ACC112 (cell line): ENCODE measurements at regions not wholly inside any gene's neighbourhood (a gene's known extent, or its start where the extent isn't known, plus 50 kb on each side); places are given as distances from the start of the nearest gene placed in this dataset.

ENCODE experiments used
- H2AFZ ChIP-seq: fragments of 200-600 bp; sonication (generic); one replicate; pipeline ENCODE4 v1.6.0; 2017; ENCODE audit warnings: antibody characterized with exemption, low read length; ENCODE audit not compliant: unreplicated experiment
- H3K27ac ChIP-seq: fragments of 200-600 bp; sonication (generic); 2 replicates; pipeline ENCODE4 v1.5.1; 2014; ENCODE audit warnings: low read depth, mild to moderate bottlenecking, antibody characterized with exemption, low read length, moderate library complexity
- H3K27me3 ChIP-seq: fragments of 200-600 bp; sonication (generic); 2 replicates; pipeline ENCODE4 v1.6.1; 2014; ENCODE audit warnings: mild to moderate bottlenecking, antibody characterized with exemption, low read length, moderate library complexity, mixed read lengths; ENCODE audit not compliant: insufficient read depth
- H3K36me3 ChIP-seq: fragments of 200-600 bp; sonication (generic); 2 replicates; pipeline ENCODE4 v1.6.1; 2016; ENCODE audit warnings: mild to moderate bottlenecking, antibody characterized with exemption, low read length, moderate library complexity, mixed read lengths; ENCODE audit not compliant: insufficient read depth
- H3K4me1 ChIP-seq: fragments of 200-600 bp; sonication (generic); one replicate; pipeline ENCODE4 v1.6.1; 2016; ENCODE audit warnings: low read length, mixed read lengths; ENCODE audit not compliant: insufficient read depth, unreplicated experiment, control insufficient read depth
- H3K4me3 ChIP-seq: fragments of 200-600 bp; sonication (generic); 2 replicates; pipeline ENCODE4 v1.5.1; 2014; ENCODE audit warnings: mild to moderate bottlenecking, low read depth, low read length
- H3K79me2 ChIP-seq: fragments of 200-600 bp; sonication (generic); one replicate; pipeline ENCODE4 v1.6.0; 2016; ENCODE audit warnings: low read length; ENCODE audit not compliant: control insufficient read depth, unreplicated experiment, insufficient read depth

- no peaks in the 10 kb centered on the region for H3K36me3 ChIP-seq
- H3K27ac ChIP-seq, result peak overlapping the region; percentile 94
- H2AFZ ChIP-seq, result peak overlapping the region; percentile 47
- peak overlapping the region; percentile 44; the same call in 1 of the 2 replicates for H3K4me3 ChIP-seq
- peaks cover 18% of the 10 kb centered on the region for H3K4me1 ChIP-seq
- no peaks in the 10 kb centered on the region for H3K27me3 ChIP-seq
- no peaks in the 10 kb centered on the region for H3K79me2 ChIP-seq
Observed at GRCh38 chr9:73219985-73220626, 68.4 kb downstream of the ANXA1 start.

DNA sequence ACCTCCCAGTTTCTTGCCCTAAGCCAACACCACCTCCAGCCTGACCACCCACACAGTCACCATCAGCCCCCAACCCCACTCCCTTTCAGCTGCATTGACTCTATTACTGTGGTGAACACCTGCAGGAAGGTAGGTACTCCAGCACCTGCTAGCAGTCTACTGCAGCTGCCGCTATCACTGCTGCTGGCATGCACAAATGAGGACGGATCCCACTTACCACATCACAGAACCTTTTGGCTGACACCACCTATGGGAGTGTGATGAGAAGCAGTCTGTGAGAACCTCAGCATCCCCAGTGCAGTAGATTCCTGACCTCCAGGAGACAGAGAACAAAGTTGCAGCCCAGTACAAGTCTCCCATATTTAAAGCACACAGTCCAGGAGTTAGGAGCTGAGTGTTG is 71.9 kb downstream of the ANXA1 start:
- H3K27ac ChIP-seq, result no peak overlapping the region
- no peaks in the 10 kb centered on the region for H3K79me2 ChIP-seq
- no peak overlapping the region for H2AFZ ChIP-seq
- H3K27me3 ChIP-seq, result no peaks in the 10 kb centered on the region
- peaks cover 18% of the 10 kb centered on the region for H3K4me1 ChIP-seq
- H3K4me3 ChIP-seq, result no peak overlapping the region
- no peaks in the 10 kb centered on the region for H3K36me3 ChIP-seq

- H3K4me3 ChIP-seq, result no peak overlapping the region
- H3K36me3 ChIP-seq, result no peaks in the 10 kb centered on the region
- no peaks in the 10 kb centered on the region for H3K4me1 ChIP-seq
- no peak overlapping the region for H3K27ac ChIP-seq
- H3K27me3 ChIP-seq, result no peaks in the 10 kb centered on the region
- H3K79me2 ChIP-seq, result no peaks in the 10 kb centered on the region
- H2AFZ ChIP-seq, result no peak overlapping the region
Observed at GRCh38 chr9:73229543-73229942, 77.9 kb downstream of the ANXA1 start.

- Histone ChIP-seq H2AFZ (no peak overlapping the region), H3K27ac (no peak overlapping the region), H3K79me2 (no peaks in the 10 kb centered on the region), H3K4me1 (no peaks in the 10 kb centered on the region), H3K4me3 (no peak overlapping the region), H3K36me3 (no peaks in the 10 kb centered on the region), H3K27me3 (no peaks in the 10 kb centered on the region)
Observed at GRCh38 chr9:73230251-73230650, 78.6 kb downstream of the ANXA1 start.

DNA sequence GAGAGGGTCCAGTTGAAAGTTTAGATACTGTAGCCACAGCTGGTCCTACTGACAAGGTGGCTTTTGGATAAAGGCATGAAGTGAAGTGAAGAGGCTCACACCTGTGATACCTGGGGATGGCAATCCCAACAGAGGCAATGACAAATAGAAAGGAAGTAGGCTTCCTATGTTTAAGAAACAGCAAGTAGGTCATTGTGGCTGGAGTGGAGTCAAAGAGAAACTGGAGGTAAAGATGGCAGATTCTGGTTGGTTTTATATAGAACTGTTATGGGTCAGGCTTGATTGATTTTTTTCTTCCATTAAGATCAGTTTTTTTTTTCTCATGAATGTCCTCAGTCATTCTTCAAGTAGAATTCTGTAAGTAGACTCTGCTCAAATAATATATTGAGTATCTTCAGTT is 79.5 kb downstream of the ANXA1 start:
- Histone ChIP-seq H3K27ac (no peak overlapping the region), H3K4me3 (no peak overlapping the region), H3K4me1 (no peaks in the 10 kb centered on the region), H2AFZ (no peak overlapping the region), H3K36me3 (no peaks in the 10 kb centered on the region), H3K27me3 (no peaks in the 10 kb centered on the region), H3K79me2 (no peaks in the 10 kb centered on the region)

GRCh38 chr9:73233359-73234007 is 81.8 kb downstream of the ANXA1 start:
- Histone ChIP-seq H3K27me3 (no peaks in the 10 kb centered on the region), H3K4me1 (no peaks in the 10 kb centered on the region), H2AFZ (no peak overlapping the region), H3K79me2 (no peaks in the 10 kb centered on the region), H3K27ac (no peak overlapping the region), H3K36me3 (no peaks in the 10 kb centered on the region), H3K4me3 (no peak overlapping the region)

- H2AFZ ChIP-seq, result no peak overlapping the region
- H3K4me3 ChIP-seq, result no peak overlapping the region
- H3K36me3 ChIP-seq, result no peaks in the 10 kb centered on the region
- H3K4me1 ChIP-seq, result no peaks in the 10 kb centered on the region
- H3K79me2 ChIP-seq, result no peaks in the 10 kb centered on the region
- H3K27ac ChIP-seq, result no peak overlapping the region
- H3K27me3 ChIP-seq, result no peaks in the 10 kb centered on the region
Observed at GRCh38 chr9:73234008-73234360, 82.3 kb downstream of the ANXA1 start.

GRCh38 chr9:73237140-73237539 is 85.5 kb downstream of the ANXA1 start:
- Histone ChIP-seq H2AFZ (no peak overlapping the region), H3K4me3 (no peak overlapping the region), H3K4me1 (peaks cover 5% of the 10 kb centered on the region), H3K36me3 (no peaks in the 10 kb centered on the region), H3K27me3 (no peaks in the 10 kb centered on the region), H3K27ac (no peak overlapping the region), H3K79me2 (no peaks in the 10 kb centered on the region)

DNA sequence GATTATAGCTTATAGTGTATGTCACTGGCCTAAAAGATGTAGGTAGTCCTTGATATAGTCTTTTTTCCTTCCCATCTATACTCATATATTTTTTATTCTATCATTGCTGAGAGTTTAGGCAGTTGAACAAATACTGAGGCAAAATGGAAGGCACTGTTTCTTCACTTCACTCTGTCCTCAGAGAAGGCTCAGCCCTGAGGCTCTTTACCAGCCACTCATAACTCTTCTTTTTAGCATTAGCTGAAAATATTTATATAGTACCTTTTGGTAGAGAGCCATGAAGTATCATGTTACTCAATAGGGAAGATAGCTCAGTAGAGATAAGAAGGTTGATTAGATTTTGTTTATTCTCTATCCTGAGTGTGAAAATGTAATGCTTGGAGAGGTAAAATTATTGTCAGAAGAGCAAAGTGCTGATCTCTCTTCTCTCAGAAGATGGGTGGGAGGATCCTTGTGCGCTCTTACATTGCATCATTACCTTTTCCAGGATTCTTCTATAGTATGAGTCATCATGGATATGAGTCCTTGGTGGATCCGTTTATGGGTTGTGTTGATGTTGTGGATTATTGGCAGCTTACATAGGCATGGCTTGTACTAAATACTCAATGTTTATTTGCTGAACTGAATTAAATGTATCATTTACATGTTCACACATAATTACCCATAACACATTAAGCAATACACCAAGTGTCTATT is 88.1 kb downstream of the ANXA1 start:
- no peak overlapping the region for H3K4me3 ChIP-seq

DNA sequence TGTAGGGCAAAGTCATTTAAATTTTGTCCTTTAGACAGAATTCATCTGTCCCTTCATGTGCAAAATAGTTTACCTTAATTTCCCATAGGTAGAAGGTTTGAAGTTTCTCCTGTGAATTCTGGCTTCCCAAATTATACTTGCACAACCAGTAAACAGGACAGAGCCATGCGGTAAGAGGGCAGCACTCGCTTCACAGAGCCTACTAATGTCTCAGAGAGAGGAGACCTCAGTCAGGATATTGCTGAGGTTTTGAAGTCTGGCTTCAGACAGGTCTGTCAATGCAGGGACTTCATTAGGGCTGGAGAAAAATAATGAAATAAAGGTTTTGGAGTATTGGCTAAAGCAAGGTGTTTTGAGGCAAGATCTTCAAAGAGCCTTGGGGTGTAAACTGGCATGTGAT is 91.4 kb downstream of the ANXA1 start:
- Histone ChIP-seq H3K4me3 (no peak overlapping the region), H3K27me3 (no peaks in the 10 kb centered on the region), H3K36me3 (no peaks in the 10 kb centered on the region), H3K4me1 (peaks cover 5% of the 10 kb centered on the region), H3K79me2 (no peaks in the 10 kb centered on the region), H3K27ac (no peak overlapping the region), H2AFZ (no peak overlapping the region)

More for the DNA sequence above, 88.1 kb downstream of the ANXA1 start:
- H3K27ac ChIP-seq, result no peak overlapping the region
- H2AFZ ChIP-seq, result no peak overlapping the region
- H3K4me1 ChIP-seq, result peaks cover 5% of the 10 kb centered on the region
- no peaks in the 10 kb centered on the region for H3K27me3 ChIP-seq
- no peaks in the 10 kb centered on the region for H3K36me3 ChIP-seq
- H3K79me2 ChIP-seq, result no peaks in the 10 kb centered on the region
